WI38 (cell line): ENCODE measurements at regions not wholly inside any gene's neighbourhood (a gene's known extent, or its start where the extent isn't known, plus 50 kb on each side); places are given as distances from the start of the nearest gene placed in this dataset.

Experiments
- H3K4me3 ChIP-seq: 2 replicates; pipeline ENCODE4 v1.5.1; 2011; ENCODE audit warnings: low read depth, mild to moderate bottlenecking, control low read depth, low read length
- TF ChIP-seq, protein P1 (sequence below): IDR thresholded peaks from 2 replicates; pipeline ENCODE4 v1.5.1; 2012; ENCODE audit warnings: low read depth, mild to moderate bottlenecking, control low read depth, low read length

GRCh38 chr10:94281654-94282053, 81.1 kb downstream of the NOC3L start:
- TF ChIP-seq, protein P1, sequence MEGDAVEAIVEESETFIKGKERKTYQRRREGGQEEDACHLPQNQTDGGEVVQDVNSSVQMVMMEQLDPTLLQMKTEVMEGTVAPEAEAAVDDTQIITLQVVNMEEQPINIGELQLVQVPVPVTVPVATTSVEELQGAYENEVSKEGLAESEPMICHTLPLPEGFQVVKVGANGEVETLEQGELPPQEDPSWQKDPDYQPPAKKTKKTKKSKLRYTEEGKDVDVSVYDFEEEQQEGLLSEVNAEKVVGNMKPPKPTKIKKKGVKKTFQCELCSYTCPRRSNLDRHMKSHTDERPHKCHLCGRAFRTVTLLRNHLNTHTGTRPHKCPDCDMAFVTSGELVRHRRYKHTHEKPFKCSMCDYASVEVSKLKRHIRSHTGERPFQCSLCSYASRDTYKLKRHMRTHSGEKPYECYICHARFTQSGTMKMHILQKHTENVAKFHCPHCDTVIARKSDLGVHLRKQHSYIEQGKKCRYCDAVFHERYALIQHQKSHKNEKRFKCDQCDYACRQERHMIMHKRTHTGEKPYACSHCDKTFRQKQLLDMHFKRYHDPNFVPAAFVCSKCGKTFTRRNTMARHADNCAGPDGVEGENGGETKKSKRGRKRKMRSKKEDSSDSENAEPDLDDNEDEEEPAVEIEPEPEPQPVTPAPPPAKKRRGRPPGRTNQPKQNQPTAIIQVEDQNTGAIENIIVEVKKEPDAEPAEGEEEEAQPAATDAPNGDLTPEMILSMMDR = no peak
- H3K4me3 ChIP-seq = no peak overlapping the region

- TF ChIP-seq, protein P1 = no peak
- no peak overlapping the region for H3K4me3 ChIP-seq
Observed at GRCh38 chr10:94282369-94282768, 80.4 kb downstream of the NOC3L start.
